Brain microvascular endothelial cell (primary cell): ENCODE measurements at regions not wholly inside any gene's neighbourhood (a gene's known extent, or its start where the extent isn't known, plus 50 kb on each side); places are given as distances from the start of the nearest gene placed in this dataset.
A peak's percentile ranks its signal among the peaks of the same experiment; 100 is the strongest.

ENCODE experiments used
- DNase-seq: peaks from one replicate; pipeline ENCODE4 v3.0.0-alpha.2; 2020
- H3K27ac ChIP-seq: fragments of 250-450 bp; sonication (Bioruptor Pico); 2 replicates; pipeline ENCODE4 v1.5.1; 2020; ENCODE audit warnings: mild to moderate bottlenecking, moderate library complexity
- H3K27me3 ChIP-seq: fragments of 250-450 bp; sonication (Bioruptor Pico); replicated peaks from 2 replicates; pipeline ENCODE4 v1.5.1; 2020; ENCODE audit warnings: mild to moderate bottlenecking
- H3K36me3 ChIP-seq: fragments of 250-450 bp; sonication (Bioruptor Pico); replicated peaks from 2 replicates; pipeline ENCODE4 v1.5.1; 2020; ENCODE audit warnings: mild to moderate bottlenecking
- H3K4me3 ChIP-seq: 2 replicates; pipeline ENCODE4 v1.5.1; 2011; ENCODE audit warnings: low read depth, mild to moderate bottlenecking, control low read depth, low read length, moderate library complexity
- CTCF ChIP-seq: IDR thresholded peaks from 2 replicates; pipeline ENCODE4 v1.5.1; 2011; ENCODE audit warnings: low read depth, mild to moderate bottlenecking, moderate library complexity, low read length, control low read depth, inconsistent platforms; ENCODE audit errors: missing control alignments
- in situ Hi-C: cut with HindIII; loops from 2 replicates; pipeline ENCODE4 v1.10.0; 2017; ENCODE audit warnings: low sequenced_read_pairs, low pct_ligation_motif_present

GRCh38 chr12:124440841-124441381 lies 126.5 kb downstream of the NCOR2 start:
- no peaks in the 10 kb centered on the region for H3K27me3 ChIP-seq
- peaks cover 29% of the 10 kb centered on the region for H3K36me3 ChIP-seq
- no peak for TF ChIP-seq CTCF
- in situ Hi-C loops, result no loop called here
- DNase-seq, result no peak
- H3K27ac ChIP-seq, result peak overlapping the region; percentile 89
- no peak overlapping the region for H3K4me3 ChIP-seq

GRCh38 chr12:124440031-124440626 lies 127.3 kb downstream of the NCOR2 start:
- DNase-seq, result no peak
- in situ Hi-C loops, result no loop called here
- TF ChIP-seq CTCF, result no peak
- Histone ChIP-seq H3K27ac (peak overlapping the region; percentile 89), H3K27me3 (no peaks in the 10 kb centered on the region), H3K4me3 (no peak overlapping the region), H3K36me3 (peaks cover 32% of the 10 kb centered on the region)

- TF ChIP-seq CTCF, result no peak
- DNase-seq, result no peak
- no peaks in the 10 kb centered on the region for H3K27me3 ChIP-seq
- H3K4me3 ChIP-seq, result no peak overlapping the region
- H3K36me3 ChIP-seq, result peaks cover 24% of the 10 kb centered on the region
- no peak overlapping the region for H3K27ac ChIP-seq
- in situ Hi-C loops, result no loop called here
These were observed 128.9 kb downstream of the NCOR2 start for GRCh38 chr12:124438437-124439056.

GRCh38 chr12:124437617-124438436 lies 129.6 kb downstream of the NCOR2 start:
- no peak for TF ChIP-seq CTCF
- H3K27ac ChIP-seq, result no peak overlapping the region
- DNase-seq, result no peak
- H3K27me3 ChIP-seq, result no peaks in the 10 kb centered on the region
- H3K4me3 ChIP-seq, result no peak overlapping the region
- in situ Hi-C loops, result no loop called here
- H3K36me3 ChIP-seq, result peaks cover 18% of the 10 kb centered on the region

GRCh38 chr12:124437121-124437520 lies 130.3 kb downstream of the NCOR2 start:
- no peak for TF ChIP-seq CTCF
- Histone ChIP-seq H3K4me3 (no peak overlapping the region), H3K27ac (no peak overlapping the region), H3K36me3 (peaks cover 11% of the 10 kb centered on the region), H3K27me3 (no peaks in the 10 kb centered on the region)
- in situ Hi-C loops, result no loop called here
- DNase-seq, result no peak
